Ishikawa (cell line): ENCODE measurements at regions not wholly inside any gene's neighbourhood (a gene's known extent, or its start where the extent isn't known, plus 50 kb on each side); places are given as distances from the start of the nearest gene placed in this dataset.

ENCODE experiments used
- CEBPB ChIP-seq: IDR thresholded peaks from 2 replicates; pipeline ENCODE4 v1.6.1; 2012
- CREB1 ChIP-seq: IDR thresholded peaks from 2 replicates; pipeline ENCODE4 v1.6.1; 2012; ENCODE audit warnings: low read depth
- RAD21 ChIP-seq: IDR thresholded peaks from 2 replicates; pipeline ENCODE4 v1.6.1; 2012; ENCODE audit warnings: low read depth
- TAF1 ChIP-seq: IDR thresholded peaks from 2 replicates; pipeline ENCODE4 v1.6.1; 2012; ENCODE audit warnings: low read depth, mild to moderate bottlenecking
- YY1 ChIP-seq: IDR thresholded peaks from 2 replicates; pipeline ENCODE4 v1.6.1; 2012; ENCODE audit warnings: low read depth
- TF ChIP-seq, protein P1 (sequence below): IDR thresholded peaks from 2 replicates; pipeline ENCODE4 v1.6.1; 2012
- TF ChIP-seq, protein P2 (sequence below): IDR thresholded peaks from 2 replicates; pipeline ENCODE4 v1.6.1; 2012; ENCODE audit warnings: low read depth, mild to moderate bottlenecking

DNA sequence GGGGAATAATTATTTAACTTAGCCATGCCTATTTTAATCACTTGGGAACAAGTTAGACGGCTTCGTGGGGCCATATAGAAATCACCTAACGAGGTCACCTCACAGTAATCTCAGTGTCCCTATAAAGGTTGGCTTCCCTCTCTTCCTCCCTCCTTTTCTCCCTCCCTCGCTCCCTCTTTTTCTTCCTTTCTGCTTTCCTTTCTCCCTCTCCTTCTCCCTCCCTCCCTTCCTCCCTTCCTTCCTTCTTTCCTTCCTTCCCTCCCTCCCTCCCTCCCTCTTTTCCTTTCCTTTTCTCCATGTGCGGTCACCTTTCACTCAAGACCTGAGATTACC is 206.1 kb upstream of the DPH6 start:
- TF ChIP-seq RAD21 (no peak), CREB1 (no peak), CEBPB (no peak), YY1 (no peak), TAF1 (no peak)
- TF ChIP-seq, protein P1, sequence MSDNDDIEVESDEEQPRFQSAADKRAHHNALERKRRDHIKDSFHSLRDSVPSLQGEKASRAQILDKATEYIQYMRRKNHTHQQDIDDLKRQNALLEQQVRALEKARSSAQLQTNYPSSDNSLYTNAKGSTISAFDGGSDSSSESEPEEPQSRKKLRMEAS, result no peak
- TF ChIP-seq, protein P2, sequence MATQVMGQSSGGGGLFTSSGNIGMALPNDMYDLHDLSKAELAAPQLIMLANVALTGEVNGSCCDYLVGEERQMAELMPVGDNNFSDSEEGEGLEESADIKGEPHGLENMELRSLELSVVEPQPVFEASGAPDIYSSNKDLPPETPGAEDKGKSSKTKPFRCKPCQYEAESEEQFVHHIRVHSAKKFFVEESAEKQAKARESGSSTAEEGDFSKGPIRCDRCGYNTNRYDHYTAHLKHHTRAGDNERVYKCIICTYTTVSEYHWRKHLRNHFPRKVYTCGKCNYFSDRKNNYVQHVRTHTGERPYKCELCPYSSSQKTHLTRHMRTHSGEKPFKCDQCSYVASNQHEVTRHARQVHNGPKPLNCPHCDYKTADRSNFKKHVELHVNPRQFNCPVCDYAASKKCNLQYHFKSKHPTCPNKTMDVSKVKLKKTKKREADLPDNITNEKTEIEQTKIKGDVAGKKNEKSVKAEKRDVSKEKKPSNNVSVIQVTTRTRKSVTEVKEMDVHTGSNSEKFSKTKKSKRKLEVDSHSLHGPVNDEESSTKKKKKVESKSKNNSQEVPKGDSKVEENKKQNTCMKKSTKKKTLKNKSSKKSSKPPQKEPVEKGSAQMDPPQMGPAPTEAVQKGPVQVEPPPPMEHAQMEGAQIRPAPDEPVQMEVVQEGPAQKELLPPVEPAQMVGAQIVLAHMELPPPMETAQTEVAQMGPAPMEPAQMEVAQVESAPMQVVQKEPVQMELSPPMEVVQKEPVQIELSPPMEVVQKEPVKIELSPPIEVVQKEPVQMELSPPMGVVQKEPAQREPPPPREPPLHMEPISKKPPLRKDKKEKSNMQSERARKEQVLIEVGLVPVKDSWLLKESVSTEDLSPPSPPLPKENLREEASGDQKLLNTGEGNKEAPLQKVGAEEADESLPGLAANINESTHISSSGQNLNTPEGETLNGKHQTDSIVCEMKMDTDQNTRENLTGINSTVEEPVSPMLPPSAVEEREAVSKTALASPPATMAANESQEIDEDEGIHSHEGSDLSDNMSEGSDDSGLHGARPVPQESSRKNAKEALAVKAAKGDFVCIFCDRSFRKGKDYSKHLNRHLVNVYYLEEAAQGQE, result no peak
